ENCODE measurements at regions not wholly inside any gene's neighbourhood (a gene's known extent, or its start where the extent isn't known, plus 50 kb on each side); places are given as distances from the start of the nearest gene placed in this dataset.

GRCh38 chr13:111874981-111875380 lies 192.0 kb upstream of the SOX1 start:
- no peak for TF ChIP-seq CTCF (IDR thresholded peaks at IDR 0.05)
- no peak for TF ChIP-seq POLR2A (IDR thresholded peaks at IDR 0.05; ENCODE audit: low read depth)

Measured in esophagus muscularis mucosa (tissue), 3 donors.